ENCODE measurements at regions not wholly inside any gene's neighbourhood (a gene's known extent, or its start where the extent isn't known, plus 50 kb on each side); places are given as distances from the start of the nearest gene placed in this dataset.

DNA sequence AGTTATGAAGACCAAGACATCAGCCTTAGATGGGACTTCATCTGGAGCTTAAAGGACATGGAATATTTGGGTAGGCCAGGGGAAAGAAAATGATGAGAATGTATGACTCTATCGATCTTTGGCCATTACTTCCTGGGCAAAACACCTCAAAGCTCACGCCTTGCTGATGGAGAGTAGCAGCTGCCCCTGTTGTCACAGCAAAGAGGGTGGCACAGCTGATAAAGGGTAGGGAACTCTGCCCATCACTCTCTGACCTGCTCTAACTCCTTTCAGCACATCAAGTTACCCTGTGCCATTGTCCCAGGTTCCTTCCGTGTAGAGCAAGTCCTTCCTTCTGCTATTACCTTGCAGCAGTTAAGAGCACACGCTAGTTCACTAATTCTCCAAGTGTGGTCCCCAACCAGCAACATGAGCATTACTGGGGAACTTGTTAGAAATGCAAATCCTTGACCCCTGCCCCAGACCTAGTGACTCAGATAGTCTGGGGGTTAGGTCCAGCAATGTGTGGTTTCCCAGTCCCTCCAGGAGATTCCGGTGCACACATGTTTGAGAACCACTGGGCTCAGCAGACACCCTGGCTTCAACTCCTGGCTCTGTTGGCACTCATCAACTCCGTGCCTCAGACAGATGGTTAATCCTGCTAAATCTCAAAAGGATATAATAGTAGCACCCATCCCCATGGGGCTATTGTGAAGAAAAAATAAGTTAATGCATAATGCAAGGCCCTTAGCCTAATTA, 93.7 kb upstream of the EEA1 start:
- TF ChIP-seq CTCF (IDR thresholded peaks at IDR 0.05; ENCODE audit: insufficient read depth in 1 of 2, low read depth in 1 of 2, low read length in 1 of 2, severe bottlenecking in 1 of 2, unreplicated experiment in 1 of 2): no peak
- H3K27ac Mint-ChIP-seq (ENCODE audit: unreplicated experiment): peak overlapping the region; percentile 89
- H3K4me1 Mint-ChIP-seq (ENCODE audit: low read depth, unreplicated experiment): peaks cover 56% of the 10 kb centered on the region
- H3K4me3 Mint-ChIP-seq (ENCODE audit: unreplicated experiment): no peak overlapping the region
- CTCF ChIA-PET: no interaction called here
- Histone ChIP-seq H3K27me3 (replicated peaks; ENCODE audit: control insufficient read depth, insufficient read depth, low read length) (no peaks in the 10 kb centered on the region), H3K4me1 (peaks cover 75% of the 10 kb centered on the region), H3K36me3 (ENCODE audit: control insufficient read depth, insufficient read depth, low read length) (no peaks in the 10 kb centered on the region; the same call in 1 of the 2 replicates), H3K9me3 (no peaks in the 10 kb centered on the region), H3K4me3 (ENCODE audit: low read depth, low read length) (no peak overlapping the region)
- BruUV-seq (replicated peaks): no TSS peak
- H3K36me3 Mint-ChIP-seq (ENCODE audit: insufficient read depth, unreplicated experiment): peaks cover 38% of the 10 kb centered on the region
- intact Hi-C loops (cut with micrococcal nuclease; ENCODE audit: unreplicated experiment): no loop called here
- no peaks in the 10 kb centered on the region for H3K9me3 Mint-ChIP-seq (ENCODE audit: unreplicated experiment)
- no peaks in the 10 kb centered on the region for H3K27me3 Mint-ChIP-seq (ENCODE audit: insufficient read depth, unreplicated experiment)
- POLR2A ChIA-PET: interaction anchor here (0.6 kb wide), 1 partner anchor 99 kb away, joined by 5 read pairs; no protein-coding TSS in a partner anchor
- DNase-seq: no peak

DNA sequence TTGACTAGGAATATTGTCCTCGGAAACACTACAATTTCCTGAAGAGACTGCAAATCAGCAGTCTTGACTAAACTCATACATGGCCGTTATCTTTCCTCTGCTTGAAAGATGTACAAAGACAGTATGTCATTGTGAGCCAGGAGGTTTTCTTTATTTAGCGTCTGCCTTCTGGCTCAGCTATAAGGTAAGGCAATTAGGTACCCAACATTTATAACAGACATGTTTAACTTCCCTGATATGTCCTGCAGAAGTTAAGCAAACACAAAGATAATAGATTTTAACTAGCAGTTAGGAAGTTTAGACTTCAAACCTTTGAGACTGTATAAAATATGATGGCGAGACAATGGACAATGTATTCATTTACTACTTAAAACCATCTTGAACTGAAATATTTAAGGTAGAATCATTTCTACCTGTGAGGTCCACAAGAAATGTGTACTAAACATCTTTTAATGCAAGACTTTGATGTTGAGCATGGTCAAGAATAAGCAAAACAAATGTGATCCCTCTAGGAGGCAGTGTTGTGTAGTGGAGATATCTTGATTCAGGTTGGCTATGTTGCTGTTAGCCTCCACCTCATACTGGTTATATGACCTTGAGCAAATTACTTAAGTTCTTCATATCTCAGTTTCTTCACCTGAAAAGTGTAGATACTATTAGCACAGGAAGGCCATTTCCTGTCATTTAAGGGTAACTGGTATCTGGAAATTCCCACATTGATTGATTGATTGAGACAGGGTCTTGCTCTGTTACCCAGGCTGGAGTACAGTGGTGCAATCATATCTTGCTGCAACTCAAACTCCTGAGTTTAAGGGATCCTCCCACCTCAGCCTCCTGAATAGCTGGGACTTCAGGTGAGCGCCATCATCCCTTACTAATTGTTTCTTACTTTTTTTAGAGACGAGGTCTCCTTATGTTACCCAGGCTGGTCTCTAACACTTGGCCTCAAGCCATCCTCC, 96.3 kb upstream of the EEA1 start:
- Mint-ChIP-seq H3K9me3 (ENCODE audit: unreplicated experiment) (no peaks in the 10 kb centered on the region), H3K27me3 (ENCODE audit: insufficient read depth, unreplicated experiment) (no peaks in the 10 kb centered on the region), H3K36me3 (ENCODE audit: insufficient read depth, unreplicated experiment) (peaks cover 24% of the 10 kb centered on the region), H3K4me3 (ENCODE audit: unreplicated experiment) (no peak overlapping the region), H3K27ac (ENCODE audit: unreplicated experiment) (no peak overlapping the region), H3K4me1 (ENCODE audit: low read depth, unreplicated experiment) (peaks cover 46% of the 10 kb centered on the region)
- CTCF ChIA-PET: interaction anchor here (0.5 kb wide), 1 partner anchor 23 kb away, joined by 5 read pairs; no protein-coding TSS in a partner anchor
- H3K9me3 ChIP-seq: no peaks in the 10 kb centered on the region
- POLR2A ChIA-PET: no interaction called here
- BruUV-seq (replicated peaks): no TSS peak
- TF ChIP-seq CTCF (IDR thresholded peaks at IDR 0.05; ENCODE audit: insufficient read depth in 1 of 2, low read depth in 1 of 2, low read length in 1 of 2, severe bottlenecking in 1 of 2, unreplicated experiment in 1 of 2): peak; percentile 7 to 32
- no peaks in the 10 kb centered on the region for H3K36me3 ChIP-seq (ENCODE audit: control insufficient read depth, insufficient read depth, low read length)
- intact Hi-C loops (cut with micrococcal nuclease; ENCODE audit: unreplicated experiment): loop anchor here (1.0 to 2.0 kb wide), 2 partner anchors 102 to 371 kb away; no protein-coding TSS in a partner anchor
- no peaks in the 10 kb centered on the region for H3K27me3 ChIP-seq (replicated peaks; ENCODE audit: control insufficient read depth, insufficient read depth, low read length)
- peaks cover 51% of the 10 kb centered on the region for H3K4me1 ChIP-seq
- DNase-seq: peak in 1 of 2 experiments; percentile 62
- no peak overlapping the region for H3K4me3 ChIP-seq (ENCODE audit: low read depth, low read length)

DNA sequence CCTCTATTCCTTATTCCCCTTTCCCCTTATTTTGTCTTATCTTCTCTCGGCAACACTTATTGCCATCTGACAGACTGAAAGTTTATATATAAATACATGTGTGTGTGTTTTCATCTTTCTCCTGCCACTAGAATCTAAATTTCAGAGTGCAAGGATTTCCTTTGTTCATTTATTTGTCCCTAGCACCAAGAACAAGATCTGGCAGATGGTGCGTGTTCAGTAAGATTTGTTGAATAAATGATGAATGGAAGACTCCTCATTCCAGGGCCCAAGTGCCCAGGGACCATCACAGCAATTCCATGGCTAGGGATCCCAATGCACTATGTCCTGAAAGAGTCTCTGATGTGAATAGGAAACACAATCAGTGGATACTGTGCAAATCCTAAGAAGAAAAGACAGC, 97.9 kb upstream of the EEA1 start:
- ChIA-PET POLR2A (no interaction called here), CTCF (no interaction called here)
- H3K27me3 Mint-ChIP-seq (ENCODE audit: insufficient read depth, unreplicated experiment): no peaks in the 10 kb centered on the region
- H3K9me3 Mint-ChIP-seq (ENCODE audit: unreplicated experiment): no peaks in the 10 kb centered on the region
- no TSS peak for BruUV-seq (replicated peaks)
- H3K4me1 Mint-ChIP-seq (ENCODE audit: low read depth, unreplicated experiment): peaks cover 35% of the 10 kb centered on the region
- H3K27me3 ChIP-seq (replicated peaks; ENCODE audit: control insufficient read depth, insufficient read depth, low read length): no peaks in the 10 kb centered on the region
- no peak for DNase-seq
- H3K9me3 ChIP-seq: no peaks in the 10 kb centered on the region
- H3K4me3 Mint-ChIP-seq (ENCODE audit: unreplicated experiment): no peak overlapping the region
- H3K4me3 ChIP-seq (ENCODE audit: low read depth, low read length): no peak overlapping the region
- H3K36me3 Mint-ChIP-seq (ENCODE audit: insufficient read depth, unreplicated experiment): peaks cover 18% of the 10 kb centered on the region
- intact Hi-C loops (cut with micrococcal nuclease; ENCODE audit: unreplicated experiment): no loop called here
- peak overlapping the region; percentile 35 for H3K27ac Mint-ChIP-seq (ENCODE audit: unreplicated experiment)
- H3K4me1 ChIP-seq: peaks cover 36% of the 10 kb centered on the region
- TF ChIP-seq CTCF (IDR thresholded peaks at IDR 0.05; ENCODE audit: insufficient read depth in 1 of 2, low read depth in 1 of 2, low read length in 1 of 2, severe bottlenecking in 1 of 2, unreplicated experiment in 1 of 2): no peak
- no peaks in the 10 kb centered on the region for H3K36me3 ChIP-seq (ENCODE audit: control insufficient read depth, insufficient read depth, low read length)

All from Caco-2 (cell line).